PC-9 (cell line): ENCODE measurements at regions not wholly inside any gene's neighbourhood (a gene's known extent, or its start where the extent isn't known, plus 50 kb on each side); places are given as distances from the start of the nearest gene placed in this dataset.

Experiments used
- CTCF ChIP-seq: fragments of 200-600 bp; sonication (generic); conservative IDR thresholded peaks from 2 replicates; pipeline ENCODE4 v1.6.1; 2017; ENCODE audit warnings: mixed run types, antibody characterized with exemption, mild to moderate bottlenecking, moderate library complexity
- EZH2 ChIP-seq: fragments of 200-600 bp; sonication (generic); IDR thresholded peaks from 2 replicates; pipeline ENCODE4 v1.8.0; 2017; ENCODE audit warnings: antibody characterized with exemption, low read depth

- TF ChIP-seq CTCF (no peak), EZH2 (no peak)
These were observed 59.3 kb upstream of the KSR1 start for GRCh38 chr17:27396941-27397340.
